Nucleus accumbens (tissue), 56 donors: ENCODE measurements at regions not wholly inside any gene's neighbourhood (a gene's known extent, or its start where the extent isn't known, plus 50 kb on each side); places are given as distances from the start of the nearest gene placed in this dataset.

Source experiments
- DNase-seq, 56 donors: peaks; one replicate each; lab custom pipeline; 2025; lab: John Stamatoyannopoulos, UW

DNA sequence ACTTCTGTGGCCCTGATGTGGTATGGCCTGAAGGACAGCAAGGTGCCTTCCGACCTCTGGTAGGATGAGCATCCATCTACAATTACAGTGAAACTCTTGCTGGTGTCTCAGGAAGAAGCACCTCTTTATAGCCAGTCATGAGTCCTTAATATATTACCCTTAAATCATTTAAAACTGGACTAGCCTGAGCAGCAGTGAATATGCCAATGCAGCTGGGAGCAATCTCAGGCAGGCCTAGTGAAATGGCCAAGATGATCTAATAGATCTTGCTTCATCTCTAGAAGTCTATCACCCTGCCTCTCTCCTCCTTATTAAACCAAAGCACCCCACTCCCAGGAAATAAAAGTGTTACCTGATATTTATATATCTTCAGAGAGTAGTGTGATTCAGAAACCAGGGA, 66.7 kb upstream of the SORCS3 start:
- DNase-seq, result no peak

DNA sequence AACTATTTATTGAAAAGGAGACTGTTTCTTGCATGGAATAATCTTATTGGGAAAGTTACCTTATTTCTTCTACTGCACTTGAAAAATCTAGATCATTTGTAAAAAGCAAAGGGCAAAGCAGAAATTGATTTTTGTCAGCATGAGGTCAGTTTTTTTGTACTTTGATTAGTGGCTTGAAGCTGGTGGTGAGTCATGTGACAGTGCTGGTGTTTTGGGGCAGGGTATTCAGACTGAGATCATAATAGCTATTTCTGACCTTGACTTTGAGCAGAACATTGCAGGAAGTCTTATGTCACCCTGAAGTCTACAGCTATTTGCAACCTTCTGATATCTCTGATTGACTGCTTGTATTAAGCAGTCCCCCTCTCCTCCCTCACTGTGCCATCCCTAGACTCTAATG, 66.3 kb upstream of the SORCS3 start:
- DNase-seq, result no peak

DNA sequence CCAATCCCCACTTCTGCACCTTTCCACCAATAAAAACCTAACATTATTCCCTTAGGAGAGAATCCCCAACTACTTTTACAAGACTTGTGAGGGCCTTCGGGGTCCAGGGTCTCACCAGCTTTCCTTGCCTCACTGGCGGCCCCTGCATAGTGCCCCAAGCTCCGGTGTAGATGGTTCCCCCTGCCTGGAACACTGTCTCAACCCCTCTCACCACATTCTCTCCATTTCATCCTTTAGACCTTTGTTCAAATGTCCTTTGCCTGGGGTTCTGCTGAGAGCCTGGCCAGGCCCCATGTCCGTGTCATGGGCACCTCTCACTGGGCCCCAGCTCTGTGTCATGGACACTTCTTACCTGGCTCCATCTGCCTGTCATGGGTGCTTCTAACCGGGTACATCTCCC, 64.5 kb upstream of the SORCS3 start:
- no peak for DNase-seq

DNA sequence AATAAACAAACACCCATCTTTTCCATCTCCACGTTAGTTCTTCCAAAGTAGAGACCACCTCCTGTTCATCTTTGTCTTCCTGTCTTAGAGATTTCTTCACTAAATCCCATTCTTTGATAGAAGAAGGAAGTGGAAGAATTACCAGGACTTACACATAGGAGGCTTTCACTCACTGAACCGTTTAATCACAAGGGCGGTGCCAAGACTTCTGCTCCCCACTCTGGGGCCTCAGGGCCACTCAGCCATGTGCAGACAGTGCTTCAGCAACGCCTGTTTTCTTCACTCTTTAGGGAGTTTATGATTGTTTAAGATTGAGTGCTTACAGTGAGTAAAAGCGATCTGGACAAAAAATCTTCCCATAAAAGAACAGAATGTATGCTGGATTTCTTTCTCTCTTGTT, 63.9 kb upstream of the SORCS3 start:
- no peak for DNase-seq

DNA sequence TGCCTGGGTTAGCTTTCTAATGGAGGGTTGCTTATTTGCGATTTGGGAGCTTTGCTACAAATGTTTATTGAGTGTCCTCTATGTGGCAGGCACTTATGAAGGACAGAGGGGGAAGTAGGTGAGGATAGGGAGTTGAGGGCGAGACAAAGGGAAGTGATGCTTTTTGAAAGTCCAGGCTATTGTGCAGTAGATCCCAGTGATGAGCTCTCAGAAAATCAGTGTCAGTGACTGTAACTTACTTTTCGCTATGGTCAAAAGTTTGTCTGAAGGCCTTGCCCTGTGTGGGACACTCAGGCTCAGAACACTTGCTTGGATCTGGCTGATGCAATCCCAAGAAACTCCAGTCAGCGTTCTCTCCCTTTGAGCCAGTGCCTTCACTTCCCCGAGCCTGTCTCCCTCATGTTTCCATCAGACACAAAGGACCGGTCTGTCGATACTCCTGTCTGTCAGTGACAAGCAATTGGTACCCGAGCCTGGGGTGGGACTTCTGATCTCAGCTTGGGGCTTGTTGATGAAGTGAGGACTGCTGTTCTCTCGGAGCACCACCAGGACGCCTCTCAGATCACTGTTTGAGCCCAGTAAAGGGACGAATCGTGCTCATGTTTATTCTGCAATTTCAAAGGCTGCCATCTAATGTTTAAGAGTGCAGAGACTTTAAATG, 63.1 kb upstream of the SORCS3 start:
- no peak for DNase-seq

DNA sequence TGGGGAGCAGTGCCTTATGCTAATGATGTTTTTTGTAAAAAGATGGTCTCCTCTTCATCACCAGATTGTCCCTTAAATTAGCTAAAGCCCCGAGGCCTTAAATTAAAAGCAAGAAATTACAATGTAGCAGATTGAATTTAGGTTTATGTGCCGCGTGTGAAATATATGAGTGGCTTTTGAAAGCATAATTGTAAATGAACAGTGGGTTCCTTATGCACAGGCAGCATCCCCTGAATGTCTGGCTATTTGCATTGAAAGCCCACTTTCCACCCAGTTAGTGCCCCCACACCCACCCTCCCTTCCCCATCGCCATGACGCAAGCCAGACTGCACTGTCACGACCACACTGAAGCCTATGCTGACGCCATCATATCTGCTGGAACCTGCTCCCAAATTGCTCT, 62.4 kb upstream of the SORCS3 start:
- no peak for DNase-seq

DNA sequence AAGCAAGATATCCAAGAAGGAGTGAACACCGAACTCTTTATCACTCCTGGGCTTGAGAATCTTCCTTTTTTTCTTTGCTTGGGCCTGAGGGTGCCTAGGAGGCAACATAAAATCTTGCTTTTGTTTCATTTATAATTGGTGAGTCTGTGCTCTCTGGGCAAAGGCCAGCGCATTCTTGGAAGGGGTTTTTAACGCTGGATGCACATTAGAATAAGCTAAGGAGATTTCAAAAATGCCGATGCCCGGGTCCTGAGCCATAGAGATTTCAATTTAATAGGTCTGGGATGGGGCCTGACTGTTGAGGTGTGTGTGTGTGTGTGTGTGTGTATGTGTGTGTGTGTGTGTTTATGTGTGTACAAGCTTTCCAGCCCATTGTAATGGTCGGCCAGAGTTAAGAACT, 62.0 kb upstream of the SORCS3 start:
- DNase-seq, result no peak

DNA sequence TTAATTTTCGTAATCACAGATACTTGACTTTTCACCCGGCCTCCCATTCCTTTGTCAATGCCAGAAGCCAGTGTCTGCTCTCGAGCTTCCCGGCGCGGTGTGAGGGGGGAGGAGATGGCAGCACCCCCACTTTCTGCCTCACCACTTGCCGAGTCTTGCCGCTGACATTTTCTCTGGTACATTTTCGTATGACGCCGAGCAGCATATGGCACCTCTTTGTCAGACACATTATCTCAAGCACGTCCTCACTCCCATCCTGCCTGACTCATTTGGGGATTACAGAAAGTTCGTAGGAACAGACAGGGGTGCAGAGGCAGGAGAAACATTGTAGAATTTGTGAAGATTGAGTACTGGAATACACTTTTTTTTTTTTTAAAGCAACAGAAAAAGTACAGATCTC, 60.8 kb upstream of the SORCS3 start:
- DNase-seq, result peak in 17 of 56 donors; percentile 3 to 57 (median 31)

DNA sequence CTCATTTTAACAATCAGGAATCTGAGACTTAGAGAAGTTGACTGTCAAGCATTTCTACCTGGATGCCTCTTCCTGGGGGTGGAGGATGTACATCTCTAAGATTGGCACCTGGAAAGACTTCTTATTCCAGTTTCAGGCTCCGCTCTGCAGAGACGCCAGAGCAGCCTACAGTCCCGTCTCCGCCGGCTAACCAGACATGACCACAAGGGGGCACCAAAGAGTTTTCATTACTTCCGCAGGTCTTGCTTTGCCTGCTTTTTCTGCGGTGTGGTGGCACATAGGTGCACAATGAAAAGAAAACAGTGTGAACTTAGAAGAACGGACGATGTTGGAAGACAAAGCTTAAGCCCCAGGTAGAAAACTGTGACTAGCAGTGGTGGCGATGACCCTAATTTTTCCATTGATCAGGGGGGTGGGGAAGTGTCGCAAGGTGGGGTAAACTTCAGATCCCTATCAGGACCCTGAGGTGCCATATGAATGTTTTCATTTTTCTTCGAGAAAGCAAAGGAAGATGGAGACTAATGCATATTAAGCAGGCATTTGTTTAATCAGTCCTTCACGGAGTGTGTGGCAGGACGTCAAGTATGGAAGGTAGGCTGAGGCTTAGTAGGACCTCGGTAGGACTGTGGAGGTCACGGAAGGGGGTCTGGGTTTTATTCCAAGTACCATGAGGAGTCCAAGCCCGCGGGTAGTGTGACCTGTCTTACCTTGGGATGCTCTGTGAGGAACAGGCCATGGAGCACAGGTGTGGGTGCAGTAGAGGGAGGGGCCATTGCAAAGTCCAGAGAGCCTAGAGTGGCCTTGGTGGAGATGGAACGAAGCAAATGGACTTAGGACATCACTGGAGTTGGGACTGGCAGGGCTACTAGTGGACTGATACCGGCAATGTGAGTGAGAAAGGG, 60.1 kb upstream of the SORCS3 start:
- DNase-seq, result peak in 48 of 56 donors; percentile 4 to 89 (median 55)

DNA sequence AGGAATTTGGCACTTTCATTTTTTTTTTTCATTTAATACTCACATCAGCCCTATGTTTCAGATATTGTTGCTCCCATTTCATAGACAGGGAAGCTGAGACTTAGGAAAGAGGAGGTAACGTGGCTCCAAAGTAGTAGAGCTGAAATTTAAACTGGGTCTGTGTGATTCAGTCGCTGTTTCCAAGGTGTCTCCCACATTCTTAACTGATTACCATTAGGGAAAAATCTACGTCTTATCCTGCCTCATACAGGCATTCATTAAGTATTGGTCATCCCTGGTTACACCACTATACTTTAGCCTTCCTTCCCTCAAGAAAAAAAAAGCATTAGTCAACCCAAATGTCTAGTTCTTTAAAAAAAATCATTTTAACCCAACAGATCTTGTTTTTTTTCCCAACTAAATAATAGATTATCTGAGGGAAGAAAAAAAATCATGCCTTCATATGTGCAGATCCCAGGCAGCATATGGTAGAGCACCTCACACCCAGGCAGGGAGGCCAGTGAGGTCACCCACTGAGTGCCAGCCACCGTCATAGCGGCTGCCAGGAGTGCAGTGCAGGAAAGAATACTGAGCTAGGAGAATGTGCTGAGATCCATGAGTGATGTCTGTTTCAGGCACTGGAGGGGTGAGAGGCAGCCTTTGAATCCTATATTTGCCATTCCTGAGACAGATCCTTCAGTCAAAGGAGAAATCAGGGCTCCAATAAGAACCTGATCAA, 59.0 kb upstream of the SORCS3 start:
- no peak for DNase-seq

DNA sequence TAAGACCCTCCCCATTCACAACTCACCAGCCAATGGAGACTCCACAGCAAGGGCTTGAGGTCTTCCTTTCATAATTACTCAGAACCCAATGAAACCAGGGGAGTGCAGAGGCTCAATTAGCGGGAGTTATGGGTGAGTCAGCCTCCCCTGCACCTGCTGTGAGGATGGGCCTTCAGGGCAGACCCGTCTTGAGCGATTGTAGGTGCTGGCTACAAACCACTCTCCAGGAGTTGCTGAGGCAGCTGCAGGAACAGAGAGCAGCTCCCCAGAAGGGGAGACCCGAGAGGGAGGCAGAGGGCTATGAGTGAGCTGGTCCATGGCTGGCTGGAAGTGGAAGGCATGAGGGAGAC, 58.5 kb upstream of the SORCS3 start:
- no peak for DNase-seq

DNA sequence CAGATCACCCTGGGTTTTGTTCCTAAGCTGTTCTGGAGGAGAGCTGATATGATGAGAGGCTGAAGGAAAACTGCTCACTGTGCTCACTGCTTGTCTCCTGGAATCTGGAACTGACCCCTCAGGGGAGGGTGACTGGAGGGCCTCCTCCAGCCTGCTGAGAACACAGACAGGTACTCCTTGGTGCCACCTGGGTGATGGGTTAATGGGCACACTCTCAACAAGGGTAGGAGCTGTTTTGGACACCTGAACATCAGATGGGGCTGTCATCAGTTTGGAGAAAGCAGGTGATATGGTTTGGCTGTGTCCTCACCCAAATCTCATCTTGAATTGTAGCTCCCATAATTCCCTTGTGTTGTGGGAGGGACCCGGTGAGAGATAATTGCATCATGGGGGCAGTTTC, 58.1 kb upstream of the SORCS3 start:
- no peak for DNase-seq

DNA sequence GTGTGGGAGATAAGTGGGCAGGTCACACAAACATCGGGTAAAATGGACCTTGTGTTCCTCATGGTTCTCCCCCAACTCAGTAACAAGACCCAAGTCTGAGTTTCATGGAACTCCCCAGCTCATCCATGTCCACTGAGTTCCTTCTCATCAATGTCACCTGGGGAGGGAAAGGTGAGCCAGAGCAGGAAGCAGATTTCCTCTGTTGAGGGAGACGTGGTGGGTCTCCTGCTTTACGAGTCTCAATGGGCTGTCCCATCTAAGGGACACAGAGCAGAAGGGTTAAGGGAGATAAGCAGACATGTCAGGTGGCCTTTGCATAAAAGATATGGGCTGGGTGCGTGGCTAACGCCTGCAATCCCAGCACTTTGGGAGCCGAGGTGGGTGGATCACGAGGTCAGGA, 56.5 kb upstream of the SORCS3 start:
- DNase-seq, result no peak

DNA sequence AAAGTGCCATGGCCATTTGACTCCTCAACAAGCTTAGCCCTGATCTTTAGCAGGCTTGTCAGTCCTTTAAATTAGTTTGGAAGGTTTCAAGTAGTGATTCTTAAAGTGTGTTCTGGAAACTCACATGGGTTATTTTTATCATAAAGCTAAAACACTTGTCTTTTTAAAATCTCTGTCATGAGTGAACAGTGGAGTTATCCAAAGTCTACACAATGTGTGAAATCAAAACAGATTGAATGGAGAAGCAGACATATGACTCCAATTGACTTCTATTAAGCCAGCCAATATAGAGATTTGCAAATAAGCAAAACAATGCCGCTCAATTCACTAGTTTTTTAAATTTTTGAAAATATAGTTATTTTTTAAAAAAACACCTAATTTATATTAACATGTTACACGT, 53.3 kb upstream of the SORCS3 start:
- DNase-seq, result no peak

DNA sequence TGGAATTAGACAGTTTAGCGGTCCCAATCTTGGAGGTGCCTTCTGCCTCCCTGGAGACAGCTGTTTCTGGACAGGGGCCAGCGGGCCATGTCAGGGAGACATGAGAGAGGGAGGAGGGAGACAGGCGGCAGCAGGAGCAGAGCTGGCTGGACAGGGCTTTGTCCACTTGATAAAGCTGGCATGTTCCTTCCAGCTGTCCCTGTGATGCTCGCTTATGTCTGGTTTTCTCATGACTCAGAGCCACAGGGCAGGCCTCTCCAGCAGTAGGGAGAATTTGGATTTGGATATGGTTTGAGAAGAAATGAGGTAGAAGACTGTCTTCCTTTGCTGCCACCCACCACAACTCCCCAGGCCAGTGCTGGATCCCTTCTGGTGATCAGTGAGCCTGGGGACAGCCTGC, 51.7 kb upstream of the SORCS3 start:
- no peak for DNase-seq

DNA sequence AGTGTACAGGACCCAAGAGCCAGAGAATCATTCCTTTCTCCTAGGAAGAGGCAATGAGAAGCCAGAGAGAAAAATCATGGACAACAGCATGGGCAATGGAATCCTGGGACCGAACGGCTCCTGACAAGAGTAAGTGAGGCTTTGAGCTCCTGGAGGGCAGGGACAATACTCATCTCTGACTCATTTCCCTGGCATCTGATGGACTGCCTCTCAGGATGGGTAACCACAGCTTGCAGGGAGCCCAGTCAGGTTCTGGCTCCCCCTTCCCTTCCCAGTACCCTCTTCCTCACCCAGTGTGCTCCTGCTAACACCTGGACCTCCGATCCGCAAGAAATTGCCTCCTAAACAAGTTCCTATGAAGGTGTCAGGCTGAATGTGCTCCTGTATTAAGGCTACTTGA, 51.2 kb upstream of the SORCS3 start:
- DNase-seq, result no peak
